H1 (cell line): ENCODE measurements at regions not wholly inside any gene's neighbourhood (a gene's known extent, or its start where the extent isn't known, plus 50 kb on each side); places are given as distances from the start of the nearest gene placed in this dataset.

Experiments used
- ASH2L ChIP-seq: fragments of 200-600, 300-600 bp; sonication (generic); IDR thresholded peaks from one replicate; pipeline ENCODE4 v1.7.1; 2017; ENCODE audit warnings: low read length
- BCL11A ChIP-seq, 2 experiments: IDR thresholded peaks; one replicate each; pipeline ENCODE4 v1.6.1; 2011; ENCODE audit warnings: low read depth in 2 of 2, low read length in 2 of 2, mild to moderate bottlenecking in 2 of 2
- CHD1 ChIP-seq: IDR thresholded peaks from 2 replicates; pipeline ENCODE4 v1.6.1; 2012; ENCODE audit warnings: low read depth, low read length, improper control_type of control experiment
- CHD7 ChIP-seq: fragments of 300-600 bp; sonication (generic); IDR thresholded peaks from 2 replicates; pipeline ENCODE4 v1.7.1; 2012; ENCODE audit warnings: low read length, moderate library complexity, mild to moderate bottlenecking, inconsistent platforms; ENCODE audit not compliant: insufficient replicate concordance
- CTBP2 ChIP-seq: IDR thresholded peaks from 2 replicates; pipeline ENCODE4 v1.7.0; 2011; ENCODE audit warnings: borderline replicate concordance, mild to moderate bottlenecking, moderate library complexity, mixed read lengths, low read length; ENCODE audit not compliant: insufficient read depth, insufficient read length
- E2F6 ChIP-seq: IDR thresholded peaks from 2 replicates; pipeline ENCODE4 v1.6.1; 2012; ENCODE audit warnings: inconsistent platforms
- MAFK ChIP-seq: IDR thresholded peaks from 2 replicates; pipeline ENCODE4 v1.6.1; 2012; ENCODE audit warnings: low read depth, mild to moderate bottlenecking, improper control_type of control experiment, low read length
- NANOG ChIP-seq: IDR thresholded peaks from 2 replicates; pipeline ENCODE4 v1.6.1; 2011; ENCODE audit warnings: low read length, low read depth, mild to moderate bottlenecking, inconsistent platforms; ENCODE audit not compliant: insufficient read depth, poor library complexity, severe bottlenecking
- RNF2 ChIP-seq: fragments of 200-900, 300-1000 bp; sonication (generic); IDR thresholded peaks from 2 replicates; pipeline ENCODE4 v1.7.1; 2016; ENCODE audit warnings: borderline replicate concordance, low read depth, mild to moderate bottlenecking, antibody characterized with exemption, low read length; ENCODE audit not compliant: poor library complexity, severe bottlenecking; ENCODE audit errors: missing control alignments
- SIRT6 ChIP-seq: IDR thresholded peaks from one replicate; pipeline ENCODE4 v1.7.1; 2012; ENCODE audit warnings: low read length, inconsistent platforms
- TAF1 ChIP-seq: IDR thresholded peaks from 2 replicates; pipeline ENCODE4 v1.6.1; 2011; ENCODE audit warnings: mild to moderate bottlenecking, low read depth, low read length
- TCF12 ChIP-seq: IDR thresholded peaks from 2 replicates; pipeline ENCODE4 v1.6.1; 2011; ENCODE audit warnings: low read depth, mild to moderate bottlenecking, low read length

GRCh38 chr3:145906755-145907154 is 254.2 kb downstream of the PLOD2 start (continued):
- TF ChIP-seq CHD7 (no peak), BCL11A (IDR thresholded peaks at IDR 0.05; ENCODE audit: low read depth in 2 of 2, low read length in 2 of 2) (no peak), SIRT6 (no peak), CTBP2 (no peak), MAFK (no peak), E2F6 (no peak), TCF12 (no peak), TAF1 (no peak), RNF2 (no peak), NANOG (no peak), CHD1 (no peak), ASH2L (no peak)
